ENCODE measurements at regions not wholly inside any gene's neighbourhood (a gene's known extent, or its start where the extent isn't known, plus 50 kb on each side); places are given as distances from the start of the nearest gene placed in this dataset.

- no peak for ATAC-seq
- no peaks in the 10 kb centered on the region for H3K36me3 ChIP-seq
- H3K4me3 ChIP-seq = no peak overlapping the region
- H3K27me3 ChIP-seq (ENCODE audit: low read depth) = no peaks in the 10 kb centered on the region
- no peak for DNase-seq
- TF ChIP-seq CTCF (IDR thresholded peaks at IDR 0.05) = no peak
- intact Hi-C loops (cut with DNase I) = loop anchor here (5.0 kb wide), 1 partner anchor 222 kb away; no protein-coding TSS in a partner anchor
- peaks cover 5% of the 10 kb centered on the region for H3K4me1 ChIP-seq
- no peak overlapping the region for H3K27ac ChIP-seq
- no peaks in the 10 kb centered on the region for H3K9me3 ChIP-seq
These were observed 84.9 kb upstream of the C21orf91 start for GRCh38 chr21:17903929-17904639.

- Histone ChIP-seq H3K36me3 (no peaks in the 10 kb centered on the region), H3K4me1 (peaks cover 5% of the 10 kb centered on the region), H3K4me3 (no peak overlapping the region), H3K9me3 (no peaks in the 10 kb centered on the region), H3K27ac (no peak overlapping the region), H3K27me3 (ENCODE audit: low read depth) (no peaks in the 10 kb centered on the region)
- TF ChIP-seq CTCF (IDR thresholded peaks at IDR 0.05) = peak; percentile 22
- peak in 1 of 2 donors; percentile 60 for ATAC-seq
- no peak for DNase-seq
- intact Hi-C loops (cut with DNase I) = loop anchor here (5.0 kb wide), 1 partner anchor 221 kb away; no protein-coding TSS in a partner anchor
These were observed 84.1 kb upstream of the C21orf91 start for GRCh38 chr21:17903029-17903806.

- no peak for TF ChIP-seq CTCF (IDR thresholded peaks at IDR 0.05)
- intact Hi-C loops (cut with DNase I) = loop anchor here (5.0 kb wide), 1 partner anchor 219 kb away; no protein-coding TSS in a partner anchor
- Histone ChIP-seq H3K36me3 (no peaks in the 10 kb centered on the region), H3K9me3 (no peaks in the 10 kb centered on the region), H3K4me3 (no peak overlapping the region), H3K27ac (no peak overlapping the region), H3K27me3 (ENCODE audit: low read depth) (no peaks in the 10 kb centered on the region), H3K4me1 (peaks cover 5% of the 10 kb centered on the region)
- ATAC-seq (no peak), DNase-seq (no peak)
These were observed 82.4 kb upstream of the C21orf91 start for GRCh38 chr21:17901458-17902079.

- no peak for ATAC-seq
- Histone ChIP-seq H3K4me3 (no peak overlapping the region), H3K27me3 (ENCODE audit: low read depth) (no peaks in the 10 kb centered on the region), H3K27ac (no peak overlapping the region), H3K9me3 (no peaks in the 10 kb centered on the region), H3K4me1 (peaks cover 5% of the 10 kb centered on the region), H3K36me3 (no peaks in the 10 kb centered on the region)
- intact Hi-C loops (cut with DNase I) = loop anchor here (5.0 kb wide), 1 partner anchor 219 kb away; no protein-coding TSS in a partner anchor
- no peak for TF ChIP-seq CTCF (IDR thresholded peaks at IDR 0.05)
- no peak for DNase-seq
These were observed 81.8 kb upstream of the C21orf91 start for GRCh38 chr21:17900990-17901385.

GRCh38 chr21:17900281-17900989 lies 81.3 kb upstream of the C21orf91 start:
- DNase-seq (no peak), ATAC-seq (peak in 1 of 2 donors; percentile 23)
- no peak for TF ChIP-seq CTCF (IDR thresholded peaks at IDR 0.05)
- no peak overlapping the region for H3K4me3 ChIP-seq
- intact Hi-C loops (cut with DNase I) = loop anchor here (5.0 kb wide), 1 partner anchor 218 kb away; no protein-coding TSS in a partner anchor
- peaks cover 5% of the 10 kb centered on the region for H3K4me1 ChIP-seq
- no peaks in the 10 kb centered on the region for H3K27me3 ChIP-seq (ENCODE audit: low read depth)
- H3K27ac ChIP-seq = no peak overlapping the region
- H3K36me3 ChIP-seq = no peaks in the 10 kb centered on the region
- H3K9me3 ChIP-seq = no peaks in the 10 kb centered on the region
